Right kidney (tissue), 1 donor: ENCODE measurements at regions not wholly inside any gene's neighbourhood (a gene's known extent, or its start where the extent isn't known, plus 50 kb on each side); places are given as distances from the start of the nearest gene placed in this dataset.

Experiments used
- DNase-seq: peaks from one replicate; pipeline ENCODE4 v3.0.0-alpha.2; 2016

DNA sequence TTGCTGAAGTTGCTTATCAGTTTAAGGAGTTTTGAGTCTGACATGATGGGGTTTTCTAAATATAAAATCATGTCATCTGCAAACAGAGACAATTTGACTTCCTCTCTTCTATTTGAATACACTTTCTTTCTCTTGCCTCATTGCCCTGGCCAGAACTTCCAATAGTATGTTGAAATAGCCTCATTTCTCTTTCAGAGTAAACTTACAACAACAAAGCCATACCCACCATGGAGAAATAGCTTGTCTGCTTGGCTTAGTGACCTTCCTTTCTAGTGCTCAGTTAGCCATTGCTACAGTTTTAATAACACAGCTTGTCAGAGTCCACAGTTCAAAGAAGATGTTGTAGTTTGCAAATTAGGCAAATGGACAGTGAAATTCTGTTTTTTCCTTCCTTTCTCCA, 228.0 kb downstream of the ETAA1 start:
- DNase-seq: no peak

DNA sequence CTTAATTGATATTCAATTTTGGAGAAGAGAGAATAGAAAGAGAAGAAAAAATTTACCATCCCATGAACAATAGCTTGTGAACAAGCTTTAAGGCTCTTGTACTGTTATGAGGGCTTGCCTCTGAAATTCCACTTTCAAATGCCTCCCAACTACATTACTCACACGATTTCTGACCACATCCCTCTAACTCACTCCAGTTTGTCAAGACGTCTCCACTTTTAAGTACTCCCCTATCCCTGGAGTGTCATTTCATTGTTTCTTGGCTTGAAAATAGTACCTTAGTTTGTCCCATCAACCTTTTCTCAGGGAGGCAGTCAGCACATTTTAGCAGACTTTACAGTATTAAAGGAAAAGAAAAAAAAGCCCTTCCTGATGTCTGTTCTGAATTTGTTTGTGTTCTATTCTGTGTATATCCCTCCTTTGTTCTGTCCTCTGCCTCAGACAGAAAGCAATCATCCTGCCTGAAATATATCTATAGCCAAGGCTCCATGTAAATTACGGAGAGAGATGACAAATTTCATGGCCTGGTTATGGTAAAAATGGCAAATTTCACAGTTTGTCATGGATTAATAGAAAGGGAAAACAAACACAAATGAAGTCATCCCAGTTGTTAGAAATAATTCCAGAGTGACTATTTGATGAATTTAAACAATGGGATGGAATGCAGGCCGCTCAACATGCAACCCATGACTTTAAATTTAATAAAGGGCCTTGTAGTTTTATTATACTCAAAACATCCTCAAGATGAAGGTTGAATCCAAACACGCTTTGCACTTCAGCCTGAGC, 228.8 kb downstream of the ETAA1 start:
- DNase-seq: no peak

DNA sequence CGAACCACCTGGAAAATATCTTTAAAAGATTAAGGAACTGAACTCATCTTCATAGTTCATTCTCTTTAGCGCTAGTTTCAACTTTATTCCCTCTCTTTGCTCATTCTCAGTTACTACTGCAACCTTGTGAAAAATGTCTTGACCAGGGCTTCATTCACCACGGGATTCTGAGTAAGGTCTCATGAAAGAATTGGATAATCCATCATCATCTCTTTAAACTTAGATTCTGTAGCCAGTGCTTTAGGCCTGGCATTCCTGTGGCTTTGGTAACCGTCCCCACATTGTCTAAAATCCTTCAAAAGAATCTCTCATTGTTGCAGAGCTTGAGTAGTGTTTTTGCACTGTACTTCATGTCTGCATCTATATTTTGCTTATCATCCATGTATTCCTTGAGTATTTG, 229.5 kb downstream of the ETAA1 start:
- no peak for DNase-seq

DNA sequence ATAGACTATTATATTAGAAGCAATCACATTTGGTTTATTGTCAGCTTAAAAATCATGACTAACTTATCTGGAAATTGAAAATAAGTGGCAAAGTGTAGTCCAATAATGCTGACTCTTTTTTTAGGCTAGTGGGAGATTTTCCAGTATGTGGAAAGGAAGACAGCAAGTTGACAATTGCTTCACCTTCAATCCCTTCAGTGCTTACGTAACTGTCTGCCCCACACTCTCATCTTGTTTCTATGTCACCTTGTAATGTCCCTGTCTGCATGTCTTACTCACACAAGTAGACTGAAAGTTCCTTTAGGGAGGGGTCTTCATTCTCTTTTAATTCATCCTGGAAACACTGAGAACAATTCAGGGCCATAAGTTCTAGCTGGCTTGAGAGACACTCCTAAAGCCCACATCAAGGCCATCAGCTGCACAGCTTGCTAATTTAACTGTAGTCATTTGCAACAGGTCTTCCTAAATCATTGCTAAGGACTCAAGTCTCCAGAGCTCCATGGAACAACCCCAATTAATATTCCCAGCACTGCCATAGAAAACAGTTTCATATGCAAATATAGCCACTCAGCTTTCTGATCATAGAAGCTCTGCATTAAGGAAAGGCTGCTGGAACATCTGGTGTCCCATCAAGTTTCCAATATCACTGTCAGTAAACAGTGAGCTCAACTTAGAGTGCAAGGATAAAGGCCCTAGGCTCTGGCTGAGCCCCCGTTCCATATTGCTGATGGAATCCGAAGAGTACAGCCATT, 230.5 kb downstream of the ETAA1 start:
- DNase-seq: no peak

DNA sequence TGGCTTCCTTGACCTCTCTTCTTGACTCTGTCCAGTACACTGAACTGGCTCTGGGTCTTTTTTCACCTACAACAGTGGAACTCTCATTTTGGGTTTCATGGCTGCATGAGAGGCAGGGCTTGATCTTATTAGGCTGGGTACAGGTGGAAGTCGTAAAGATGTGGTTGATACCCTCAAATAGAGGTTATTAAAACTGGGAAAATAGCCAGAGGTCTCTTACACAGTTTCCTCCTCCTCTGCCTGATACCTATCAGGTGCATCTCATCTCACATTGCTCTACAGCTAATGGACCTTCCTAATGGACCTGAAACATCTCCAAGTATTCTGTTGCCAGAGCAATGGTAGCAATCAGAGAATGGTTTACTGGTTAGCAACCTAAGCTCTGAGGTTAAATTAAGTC, 231.8 kb downstream of the ETAA1 start:
- no peak for DNase-seq

DNA sequence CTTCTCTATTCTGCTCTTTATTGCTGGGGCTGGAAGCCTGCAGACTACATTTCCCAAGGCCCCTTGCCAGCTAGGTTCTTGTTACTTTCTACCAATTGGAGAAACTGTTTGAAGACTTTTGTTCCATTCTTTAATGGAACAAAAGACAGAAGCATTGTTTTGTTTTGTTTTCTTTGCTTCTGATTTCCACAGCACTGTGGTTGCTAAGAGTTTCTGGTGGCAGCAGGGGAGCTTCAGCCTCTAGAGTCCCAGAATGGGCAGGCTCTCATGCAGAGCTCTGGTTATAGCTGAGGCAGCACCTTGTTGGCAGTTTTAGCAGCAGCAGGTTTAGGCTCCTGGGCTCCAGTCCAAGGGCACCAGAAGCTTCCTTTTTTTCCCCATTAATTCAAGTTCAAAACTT, 234.3 kb downstream of the ETAA1 start:
- no peak for DNase-seq

DNA sequence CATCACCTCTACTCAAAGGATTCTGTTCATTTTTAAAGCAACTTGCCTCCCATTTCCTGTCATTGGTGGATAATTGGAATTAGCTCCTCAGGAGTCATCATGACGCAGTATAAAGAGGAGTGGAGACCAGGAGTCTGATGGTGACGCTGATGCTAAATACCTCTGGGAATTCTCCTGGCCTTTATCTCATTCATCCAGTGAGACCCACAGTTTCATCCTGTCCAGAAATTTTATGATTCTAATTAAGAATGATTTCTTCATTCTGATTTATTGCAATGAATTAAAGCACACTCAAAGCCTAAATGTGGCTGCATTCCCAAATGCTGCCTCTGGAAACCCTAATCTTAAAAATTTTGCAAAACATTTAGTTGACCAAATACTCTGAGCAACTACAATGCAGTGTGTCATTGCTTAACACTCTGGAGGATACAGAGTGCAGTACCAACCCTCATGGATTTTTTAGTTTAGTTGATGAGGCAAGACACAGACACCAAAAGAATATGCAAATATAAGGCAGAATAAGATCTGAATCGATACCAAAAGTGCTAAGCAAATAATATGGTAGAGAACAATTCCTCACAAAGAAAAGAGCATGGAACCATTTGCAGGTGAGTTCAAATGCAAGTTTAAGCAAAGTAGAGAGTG, 236.2 kb downstream of the ETAA1 start:
- no peak for DNase-seq

DNA sequence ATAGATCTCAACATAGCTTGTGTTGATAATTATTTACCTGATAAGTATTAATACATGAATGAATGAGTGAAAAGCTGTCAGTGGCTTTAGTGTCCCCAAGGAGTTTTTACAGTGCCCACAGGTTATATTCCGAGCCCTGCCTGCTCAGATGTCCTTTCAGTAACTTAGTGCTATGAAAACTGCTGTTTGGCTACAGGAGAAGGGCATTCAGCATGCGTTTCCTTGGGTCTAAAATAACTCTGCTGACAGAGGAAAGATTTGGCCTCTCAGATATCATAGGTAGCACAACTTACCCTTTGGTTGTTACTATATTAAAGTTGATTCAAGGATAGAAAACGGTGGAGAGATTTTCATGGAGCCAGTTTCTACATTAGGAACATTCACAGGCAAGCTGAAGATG, 241.0 kb downstream of the ETAA1 start:
- no peak for DNase-seq

DNA sequence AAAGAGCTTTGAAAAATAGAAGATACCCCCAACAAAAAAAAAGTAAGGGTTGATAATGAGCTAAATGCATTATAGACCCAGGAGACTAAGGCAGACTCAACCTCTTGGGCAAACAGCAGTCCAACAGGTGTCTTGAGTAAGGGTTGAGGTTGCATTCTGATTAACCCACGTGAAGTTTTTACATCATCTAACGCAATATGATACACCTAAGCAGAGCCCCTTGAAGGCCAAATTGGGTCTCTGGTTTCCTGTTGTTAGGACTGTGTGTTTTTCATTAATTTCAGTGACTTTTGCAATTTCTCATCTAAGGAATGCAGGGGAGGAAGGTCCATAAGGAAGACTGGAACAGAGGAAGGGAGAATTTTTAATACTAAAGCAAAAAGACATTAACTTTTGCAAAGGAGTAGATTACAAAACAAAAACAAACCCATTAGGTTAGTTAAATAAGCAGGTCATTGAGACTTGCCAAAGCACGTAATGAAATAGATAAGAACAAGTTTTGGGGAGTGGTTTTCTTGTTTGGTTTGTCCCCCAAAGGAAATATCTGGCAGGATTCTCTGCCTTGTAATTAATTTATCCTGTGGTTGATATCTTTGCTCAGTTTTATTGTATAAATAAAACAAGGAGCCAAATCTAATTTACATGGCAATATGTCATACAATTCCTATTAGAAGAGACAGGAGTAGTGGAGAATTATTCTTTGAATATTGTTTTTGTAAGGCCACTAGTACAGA, 244.3 kb downstream of the ETAA1 start:
- DNase-seq: no peak

DNA sequence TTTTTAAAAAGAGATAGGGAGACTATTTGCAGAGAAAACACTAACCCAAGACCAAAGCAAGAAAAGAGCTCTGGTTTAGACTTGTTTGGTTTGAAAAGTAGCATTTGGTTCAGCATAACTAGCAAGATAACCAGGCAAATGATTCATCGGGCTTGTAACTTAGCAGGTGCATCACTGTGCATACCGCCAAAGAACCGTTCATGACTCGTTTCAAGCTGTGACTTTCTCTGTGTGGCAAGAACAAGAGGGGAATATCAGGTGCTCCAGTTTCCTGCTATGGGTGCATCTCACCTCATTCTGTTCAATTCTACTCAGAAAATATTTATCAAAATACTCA, 244.9 kb downstream of the ETAA1 start:
- no peak for DNase-seq

DNA sequence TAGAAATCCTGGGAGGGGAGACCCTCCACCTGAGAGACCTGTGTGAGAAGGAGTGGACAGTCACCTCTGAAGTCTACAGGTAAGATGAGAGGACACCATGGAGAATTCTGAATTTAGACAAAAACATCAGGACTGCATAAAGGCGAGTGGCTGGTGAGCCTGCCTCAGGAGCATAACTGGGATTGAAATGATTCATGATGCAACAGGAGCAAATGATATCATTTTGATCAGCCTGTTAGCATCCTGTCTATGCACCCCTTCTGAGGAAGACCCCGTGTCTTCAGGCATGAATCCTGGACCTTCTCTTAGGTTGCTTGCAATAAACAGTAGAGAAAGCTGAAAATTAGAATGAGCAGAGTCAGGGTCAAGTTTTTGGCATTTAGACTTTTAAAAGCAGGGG, 245.8 kb downstream of the ETAA1 start:
- DNase-seq: no peak

DNA sequence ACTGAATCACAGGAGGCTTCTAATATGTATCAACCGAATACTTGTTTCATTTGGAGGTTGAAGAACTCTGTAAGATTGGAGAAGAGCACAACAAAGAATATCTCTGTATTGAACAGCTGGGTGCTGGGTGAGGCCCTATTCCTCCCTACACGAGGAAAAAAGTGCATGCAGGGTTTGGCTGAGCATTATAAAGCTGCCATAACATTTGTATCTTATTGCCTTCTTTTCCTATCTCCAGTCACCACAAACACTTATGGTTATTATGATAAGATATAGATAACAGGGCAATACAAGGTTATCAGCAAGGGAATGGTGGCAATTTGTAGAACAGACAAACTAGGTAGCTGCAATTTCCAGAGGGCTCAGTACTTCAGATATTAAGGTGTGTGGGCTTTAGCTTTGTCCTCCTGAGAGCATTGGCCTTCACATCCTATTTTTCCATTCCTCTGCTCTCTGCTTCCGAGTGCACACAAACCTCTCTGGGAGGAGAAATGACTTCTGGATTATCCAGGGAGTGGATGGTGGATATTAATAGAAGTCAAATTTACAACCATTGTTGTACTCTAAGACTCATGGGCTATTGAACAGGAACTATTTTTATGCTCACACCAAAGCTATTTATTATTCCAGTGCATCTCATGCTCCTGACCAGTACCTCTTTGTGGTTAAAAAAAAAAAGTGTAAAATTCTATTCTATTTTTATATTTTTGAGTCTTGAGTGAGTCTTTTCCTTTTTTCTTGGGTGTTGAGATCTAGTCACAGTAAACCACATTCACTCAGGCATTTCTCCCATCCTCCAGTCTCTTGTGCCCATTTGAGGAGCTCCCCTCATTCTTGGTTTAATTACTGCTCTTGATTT, 248.4 kb downstream of the ETAA1 start:
- no peak for DNase-seq

DNA sequence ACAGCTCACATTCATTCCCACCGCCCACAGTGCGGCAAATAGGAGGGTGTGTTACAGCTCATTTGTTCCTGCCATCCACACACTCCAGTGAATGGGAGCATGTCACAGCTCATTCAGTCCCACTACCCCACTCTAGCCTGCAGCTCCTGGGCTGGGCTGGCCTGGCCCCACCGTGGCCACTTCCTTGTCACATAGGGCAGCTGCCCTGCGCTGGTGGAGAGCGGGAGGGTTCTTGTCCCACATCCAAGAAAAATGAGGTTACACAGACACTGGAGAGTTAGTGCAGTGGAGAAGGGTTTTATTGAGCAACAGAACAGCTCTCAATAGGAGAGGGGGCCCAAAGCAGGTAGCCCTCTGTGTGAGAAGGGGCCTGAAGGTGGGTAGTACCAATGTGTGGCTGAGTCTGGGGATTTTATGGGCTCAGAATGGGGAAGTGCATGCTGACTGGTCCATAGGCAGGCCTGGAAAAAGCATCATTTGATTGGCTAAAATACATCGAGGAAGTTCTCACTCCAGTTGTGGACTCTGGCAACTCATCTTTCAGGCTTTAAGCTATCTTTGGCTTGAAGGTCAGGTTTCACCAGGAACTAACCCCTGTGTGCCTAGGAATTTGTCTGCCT, 249.7 kb downstream of the ETAA1 start:
- no peak for DNase-seq

DNA sequence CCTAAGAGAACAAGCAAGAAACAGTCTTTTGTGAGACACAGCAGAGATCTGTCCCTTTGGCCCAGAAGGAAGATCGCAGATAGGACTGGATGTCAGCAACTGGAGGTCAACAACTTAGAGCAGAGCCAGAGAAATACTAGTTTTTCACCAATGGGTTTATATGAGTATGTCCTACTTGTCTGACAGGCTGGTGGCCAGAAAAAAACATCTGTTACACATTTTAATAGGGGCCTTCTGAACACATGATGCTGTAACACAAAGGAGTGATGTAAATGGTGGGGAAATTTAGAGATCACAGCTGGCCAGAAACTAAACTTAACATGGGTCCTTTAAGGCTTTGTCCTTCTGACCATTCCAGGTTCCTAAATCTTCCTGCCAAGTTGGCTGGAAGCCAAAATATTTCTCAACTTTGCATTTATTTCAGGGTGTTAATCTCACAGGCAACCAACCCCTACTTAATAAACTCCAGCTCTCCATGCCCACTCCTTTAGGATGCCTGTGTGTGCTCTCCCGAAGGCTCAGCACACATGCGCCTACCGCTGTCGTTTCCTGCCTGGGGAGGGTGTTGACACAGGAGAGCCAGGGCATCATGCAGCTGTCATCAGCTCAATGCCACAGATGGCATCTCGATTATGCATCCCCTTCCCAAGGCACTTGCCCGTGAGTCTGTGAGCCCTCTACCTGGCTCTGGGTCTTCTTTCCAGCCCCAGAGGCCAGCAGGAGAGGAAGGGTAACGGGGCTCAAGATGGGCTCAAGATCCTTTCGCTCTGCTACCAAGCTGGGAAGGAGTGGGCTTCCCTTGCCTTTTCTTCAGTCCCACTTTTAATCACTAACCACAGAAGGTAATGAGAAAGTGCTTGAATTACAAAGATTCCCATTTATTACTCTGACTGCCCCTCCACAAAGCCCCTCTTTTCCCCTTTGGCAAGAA, 252.5 kb downstream of the ETAA1 start:
- DNase-seq: peak; percentile 54

DNA sequence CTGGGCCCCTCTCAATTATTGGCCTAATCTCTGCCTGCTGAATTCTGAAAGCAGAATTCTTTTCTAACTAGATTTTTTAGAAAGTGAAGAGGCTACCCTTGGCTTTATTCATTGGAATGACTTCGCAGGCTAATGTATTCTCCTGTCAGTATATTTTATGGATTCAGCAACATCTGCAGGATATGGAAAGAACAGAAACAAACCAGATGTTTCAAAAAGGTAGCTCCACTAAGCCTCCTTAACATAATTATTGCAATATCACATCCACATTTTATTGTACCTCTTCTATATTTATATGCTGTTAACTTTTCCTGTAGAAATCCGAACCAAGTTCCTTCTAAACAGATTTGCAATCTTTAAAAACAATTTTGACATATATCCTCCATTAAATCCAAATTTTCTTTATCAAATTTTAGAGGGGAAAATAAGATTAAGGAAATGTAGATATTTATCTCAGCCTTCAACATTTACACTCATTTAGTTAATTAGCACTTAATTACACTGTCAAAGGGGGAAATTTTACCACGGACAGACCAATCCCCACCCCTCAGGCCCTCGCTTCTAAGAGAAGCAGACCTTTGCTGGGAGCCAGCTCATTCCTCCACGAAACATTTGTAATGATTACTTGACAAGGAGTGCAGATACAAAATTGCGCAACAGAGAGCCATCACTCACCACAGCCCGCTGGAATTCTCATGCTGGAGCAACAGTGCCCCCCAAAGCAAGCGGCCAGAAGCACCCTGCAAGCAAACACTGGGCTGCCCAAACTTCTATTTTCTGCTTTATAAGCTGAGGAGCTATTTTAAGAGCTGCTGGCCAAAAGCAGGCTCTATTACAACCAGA, 253.4 kb downstream of the ETAA1 start:
- peak; percentile 62 for DNase-seq

DNA sequence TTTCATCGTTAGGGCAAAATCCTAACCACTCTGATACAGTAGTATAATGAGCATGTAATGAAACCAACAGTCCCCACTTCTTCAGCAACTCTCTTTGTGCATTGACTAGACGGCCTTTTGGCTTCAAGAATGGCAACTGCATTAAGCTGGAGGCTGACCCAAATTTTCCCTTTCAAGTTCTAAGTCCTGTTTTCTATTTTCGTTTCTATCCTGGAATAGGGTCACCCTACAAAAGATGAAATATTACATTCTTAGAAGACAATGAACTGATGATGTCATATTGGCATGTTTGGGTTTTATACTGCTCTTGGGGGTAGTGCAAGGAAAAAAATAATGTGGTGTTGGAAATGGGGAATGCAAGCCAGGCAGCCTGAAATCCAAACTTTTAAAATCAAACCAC, 254.4 kb downstream of the ETAA1 start:
- no peak for DNase-seq

DNA sequence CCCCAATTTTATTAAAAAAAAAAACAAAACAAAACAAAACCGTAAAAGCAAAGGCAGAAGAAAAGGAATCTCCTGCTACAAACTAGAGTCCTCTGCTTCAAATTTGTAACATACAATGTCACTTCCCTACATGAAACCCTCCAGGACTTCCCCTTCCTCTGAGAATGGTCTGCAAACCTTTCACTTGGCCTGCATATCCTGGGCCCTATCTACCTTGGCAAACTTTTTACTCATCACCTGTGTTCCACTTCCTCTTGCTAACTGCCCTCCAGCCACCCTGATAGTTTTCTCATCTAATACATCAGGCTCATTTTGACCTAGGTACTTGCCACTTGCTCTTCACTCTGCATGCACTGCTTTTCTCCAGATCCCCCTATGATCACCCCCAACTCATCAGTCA, 255.5 kb downstream of the ETAA1 start:
- no peak for DNase-seq

DNA sequence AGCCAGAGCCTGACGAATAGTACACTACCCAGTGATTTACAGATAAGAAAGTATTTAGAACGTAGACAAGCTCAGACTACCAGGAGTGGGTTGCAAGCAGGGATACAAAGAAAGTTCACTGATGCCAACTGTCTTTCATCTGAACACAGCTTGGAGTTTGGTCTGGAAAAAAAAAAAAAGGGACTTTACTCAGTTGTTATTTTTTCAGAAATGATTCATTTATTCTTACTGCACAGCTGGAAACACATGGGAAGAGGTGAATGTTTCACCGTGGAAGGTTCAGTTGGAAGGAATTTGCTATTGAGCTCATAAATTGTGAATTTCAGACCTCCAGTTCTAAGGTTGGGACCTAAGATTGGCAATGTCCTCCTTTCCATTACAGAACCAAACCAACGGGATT, 259.7 kb downstream of the ETAA1 start:
- DNase-seq: no peak

DNA sequence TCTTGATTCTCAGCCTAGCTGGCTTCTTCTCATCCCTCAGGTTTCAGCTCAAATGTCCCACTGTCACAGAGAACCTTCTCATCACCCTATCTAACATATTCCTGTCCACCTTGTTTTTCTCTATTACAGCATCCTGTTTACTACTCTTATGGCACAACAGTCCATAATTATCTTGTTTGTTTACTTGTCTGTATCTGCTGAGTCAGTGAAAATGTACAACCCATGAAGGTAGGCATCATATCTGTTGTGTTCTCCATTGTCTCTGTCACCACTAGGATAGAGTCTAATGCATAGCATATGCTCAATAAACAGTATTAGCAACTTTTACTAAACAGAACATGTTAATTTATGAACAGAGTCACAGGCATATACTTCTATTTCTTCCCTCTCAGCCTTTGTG, 261.7 kb downstream of the ETAA1 start:
- DNase-seq: no peak
